ENCODE measurements at regions not wholly inside any gene's neighbourhood (a gene's known extent, or its start where the extent isn't known, plus 50 kb on each side); places are given as distances from the start of the nearest gene placed in this dataset.

DNA sequence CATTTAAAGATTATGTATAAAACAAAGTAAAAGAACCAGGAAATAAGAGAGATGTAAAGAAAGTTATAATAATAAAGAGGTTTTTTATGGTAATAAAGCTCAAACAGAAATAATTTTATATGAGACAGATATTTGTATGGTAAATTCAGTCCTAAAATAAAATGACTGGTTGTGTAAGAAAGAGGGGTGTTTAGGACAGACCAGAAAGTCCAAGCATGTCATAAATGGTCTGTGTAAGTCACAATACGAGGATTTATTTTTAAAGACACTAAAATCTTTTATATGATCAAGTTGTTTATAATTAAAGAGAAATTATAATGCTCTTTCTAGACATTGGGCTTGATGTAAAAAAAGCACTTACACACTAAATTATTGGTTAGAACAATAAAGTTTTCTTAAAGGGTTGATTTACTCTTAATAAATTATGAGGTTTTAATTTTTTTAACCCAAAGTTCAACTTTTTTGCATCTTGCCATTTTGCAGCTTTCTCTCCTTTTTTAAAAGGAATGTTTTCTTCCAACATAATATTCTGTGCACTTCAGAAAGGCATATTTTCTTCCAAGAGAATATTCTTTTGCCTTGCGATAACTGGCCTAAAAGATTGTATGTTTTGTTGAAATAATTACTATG, 61.9 kb upstream of the TCEAL2 start:
- no peak for FAIRE-seq
- H3K4me2 ChIP-seq (ENCODE audit: control insufficient read depth, insufficient read depth): no peak overlapping the region
- no peaks in the 10 kb centered on the region for H3K79me2 ChIP-seq (ENCODE audit: control insufficient read depth, insufficient read depth, low read length)
- in situ Hi-C loops (cut with MboI) (no loop called here), intact Hi-C loops (cut with micrococcal nuclease; ENCODE audit: unreplicated experiment) (no loop called here)
- BruUV-seq (replicated peaks): no TSS peak
- H3K4me1 ChIP-seq (ENCODE audit: control insufficient read depth, insufficient read depth, low read length): no peaks in the 10 kb centered on the region
- DNase-seq (ENCODE audit: low read depth, low spot score): no peak
- WGBS (ENCODE audit: insufficient coverage, insufficient replicate concordance, low lambda C conversion rate, missing lambda C conversion rate): 47% methylated on average over 2 of the region's 2 CpGs
- TF ChIP-seq, protein P1, sequence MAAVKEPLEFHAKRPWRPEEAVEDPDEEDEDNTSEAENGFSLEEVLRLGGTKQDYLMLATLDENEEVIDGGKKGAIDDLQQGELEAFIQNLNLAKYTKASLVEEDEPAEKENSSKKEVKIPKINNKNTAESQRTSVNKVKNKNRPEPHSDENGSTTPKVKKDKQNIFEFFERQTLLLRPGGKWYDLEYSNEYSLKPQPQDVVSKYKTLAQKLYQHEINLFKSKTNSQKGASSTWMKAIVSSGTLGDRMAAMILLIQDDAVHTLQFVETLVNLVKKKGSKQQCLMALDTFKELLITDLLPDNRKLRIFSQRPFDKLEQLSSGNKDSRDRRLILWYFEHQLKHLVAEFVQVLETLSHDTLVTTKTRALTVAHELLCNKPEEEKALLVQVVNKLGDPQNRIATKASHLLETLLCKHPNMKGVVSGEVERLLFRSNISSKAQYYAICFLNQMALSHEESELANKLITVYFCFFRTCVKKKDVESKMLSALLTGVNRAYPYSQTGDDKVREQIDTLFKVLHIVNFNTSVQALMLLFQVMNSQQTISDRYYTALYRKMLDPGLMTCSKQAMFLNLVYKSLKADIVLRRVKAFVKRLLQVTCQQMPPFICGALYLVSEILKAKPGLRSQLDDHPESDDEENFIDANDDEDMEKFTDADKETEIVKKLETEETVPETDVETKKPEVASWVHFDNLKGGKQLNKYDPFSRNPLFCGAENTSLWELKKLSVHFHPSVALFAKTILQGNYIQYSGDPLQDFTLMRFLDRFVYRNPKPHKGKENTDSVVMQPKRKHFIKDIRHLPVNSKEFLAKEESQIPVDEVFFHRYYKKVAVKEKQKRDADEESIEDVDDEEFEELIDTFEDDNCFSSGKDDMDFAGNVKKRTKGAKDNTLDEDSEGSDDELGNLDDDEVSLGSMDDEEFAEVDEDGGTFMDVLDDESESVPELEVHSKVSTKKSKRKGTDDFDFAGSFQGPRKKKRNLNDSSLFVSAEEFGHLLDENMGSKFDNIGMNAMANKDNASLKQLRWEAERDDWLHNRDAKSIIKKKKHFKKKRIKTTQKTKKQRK (IDR thresholded peaks at IDR 0.05; ENCODE audit: low read depth, low read length): peak; percentile 32; the same call in 1 of the 2 replicates
- no peak for TF ChIP-seq DPF2 (IDR thresholded peaks at IDR 0.05)
- no peak for TF ChIP-seq ESRRA (IDR thresholded peaks at IDR 0.05; ENCODE audit: low read length)
- H3K4me3 ChIP-seq: no peak overlapping the region
- ATAC-seq: no peak
- H3K27me3 ChIP-seq (replicated peaks in 1 of 2; ENCODE audit: control insufficient read depth in 2 of 2, insufficient read depth in 2 of 2, low read length in 1 of 2): no peaks in the 10 kb centered on the region
- H3K9me3 ChIP-seq (replicated peaks; ENCODE audit: control insufficient read depth, insufficient read depth, low read length): no peaks in the 10 kb centered on the region
- ChIA-PET RAD21 (ENCODE audit: unreplicated experiment) (no interaction called here), SMC1A (ENCODE audit: uncharacterized antibody, unreplicated experiment) (no interaction called here), POLR2A (no interaction called here), CTCF (no interaction called here)
- H3K27ac ChIP-seq (ENCODE audit: control insufficient read depth, insufficient read depth): no peak overlapping the region
- H3K9ac ChIP-seq (ENCODE audit: control insufficient read depth, insufficient read depth, low read length): no peak overlapping the region
- no peak overlapping the region for H2AFZ ChIP-seq (ENCODE audit: control insufficient read depth, low read depth, low read length)
- no peaks in the 10 kb centered on the region for H4K20me1 ChIP-seq (ENCODE audit: control insufficient read depth, insufficient read depth)
- H3K36me3 ChIP-seq (ENCODE audit: control insufficient read depth in 2 of 2, insufficient read depth in 2 of 2, low read length in 1 of 2): no peaks in the 10 kb centered on the region

DNA sequence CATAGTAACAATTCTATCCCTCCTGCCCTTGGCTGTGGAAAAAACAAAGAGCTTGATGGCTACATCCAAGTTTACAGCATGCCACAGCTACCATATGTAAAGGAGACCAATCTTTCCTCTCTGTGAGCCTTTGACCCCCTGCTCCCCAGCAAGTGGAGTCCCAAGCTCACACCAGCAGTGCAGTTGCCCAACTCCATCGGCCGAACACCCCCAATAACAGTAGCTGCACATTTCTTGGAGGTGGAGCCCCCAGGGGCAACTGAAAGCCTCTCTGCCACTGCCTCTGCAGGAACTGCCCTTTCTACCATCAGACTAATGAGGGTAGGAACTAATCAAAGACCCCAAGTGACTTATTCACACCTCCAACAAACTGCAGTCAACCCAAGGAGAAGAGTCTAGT, 81.0 kb upstream of the TCEAL2 start:
- H3K4me1 ChIP-seq (ENCODE audit: control insufficient read depth, insufficient read depth, low read length): no peaks in the 10 kb centered on the region
- H3K27me3 ChIP-seq (replicated peaks in 1 of 2; ENCODE audit: control insufficient read depth in 2 of 2, insufficient read depth in 2 of 2, low read length in 1 of 2): no peaks in the 10 kb centered on the region
- FAIRE-seq (no peak), ATAC-seq (no peak), DNase-seq (ENCODE audit: low read depth, low spot score) (no peak)
- RAD21 ChIA-PET (ENCODE audit: unreplicated experiment): no interaction called here
- POLR2A ChIA-PET: no interaction called here
- no peaks in the 10 kb centered on the region for H3K9me3 ChIP-seq (replicated peaks; ENCODE audit: control insufficient read depth, insufficient read depth, low read length)
- SMC1A ChIA-PET (ENCODE audit: uncharacterized antibody, unreplicated experiment): no interaction called here
- H2AFZ ChIP-seq (ENCODE audit: control insufficient read depth, low read depth, low read length): no peak overlapping the region
- CTCF ChIA-PET: no interaction called here
- no peak overlapping the region for H3K27ac ChIP-seq (ENCODE audit: control insufficient read depth, insufficient read depth)
- H3K36me3 ChIP-seq (ENCODE audit: control insufficient read depth in 2 of 2, insufficient read depth in 2 of 2, low read length in 1 of 2): no peaks in the 10 kb centered on the region
- no peak overlapping the region for H3K4me3 ChIP-seq
- in situ Hi-C loops (cut with MboI): no loop called here
- H3K79me2 ChIP-seq (ENCODE audit: control insufficient read depth, insufficient read depth, low read length): no peaks in the 10 kb centered on the region
- 4% methylated on average over 2 of the region's 2 CpGs for WGBS (ENCODE audit: insufficient coverage, insufficient replicate concordance, low lambda C conversion rate, missing lambda C conversion rate)
- no peak overlapping the region for H3K9ac ChIP-seq (ENCODE audit: control insufficient read depth, insufficient read depth, low read length)
- no peaks in the 10 kb centered on the region for H4K20me1 ChIP-seq (ENCODE audit: control insufficient read depth, insufficient read depth)
- no peak overlapping the region for H3K4me2 ChIP-seq (ENCODE audit: control insufficient read depth, insufficient read depth)
- intact Hi-C loops (cut with micrococcal nuclease; ENCODE audit: unreplicated experiment): no loop called here
- BruUV-seq (replicated peaks): no TSS peak
- TF ChIP-seq, protein P2, sequence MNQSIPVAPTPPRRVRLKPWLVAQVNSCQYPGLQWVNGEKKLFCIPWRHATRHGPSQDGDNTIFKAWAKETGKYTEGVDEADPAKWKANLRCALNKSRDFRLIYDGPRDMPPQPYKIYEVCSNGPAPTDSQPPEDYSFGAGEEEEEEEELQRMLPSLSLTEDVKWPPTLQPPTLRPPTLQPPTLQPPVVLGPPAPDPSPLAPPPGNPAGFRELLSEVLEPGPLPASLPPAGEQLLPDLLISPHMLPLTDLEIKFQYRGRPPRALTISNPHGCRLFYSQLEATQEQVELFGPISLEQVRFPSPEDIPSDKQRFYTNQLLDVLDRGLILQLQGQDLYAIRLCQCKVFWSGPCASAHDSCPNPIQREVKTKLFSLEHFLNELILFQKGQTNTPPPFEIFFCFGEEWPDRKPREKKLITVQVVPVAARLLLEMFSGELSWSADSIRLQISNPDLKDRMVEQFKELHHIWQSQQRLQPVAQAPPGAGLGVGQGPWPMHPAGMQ (IDR thresholded peaks at IDR 0.05; ENCODE audit: borderline replicate concordance): no peak
- TF ChIP-seq JUNB (IDR thresholded peaks at IDR 0.05) (no peak), CREM (IDR thresholded peaks at IDR 0.05; ENCODE audit: low read depth) (no peak), MTA3 (IDR thresholded peaks at IDR 0.05; ENCODE audit: borderline replicate concordance, low read length) (no peak)
- TF ChIP-seq, protein P3, sequence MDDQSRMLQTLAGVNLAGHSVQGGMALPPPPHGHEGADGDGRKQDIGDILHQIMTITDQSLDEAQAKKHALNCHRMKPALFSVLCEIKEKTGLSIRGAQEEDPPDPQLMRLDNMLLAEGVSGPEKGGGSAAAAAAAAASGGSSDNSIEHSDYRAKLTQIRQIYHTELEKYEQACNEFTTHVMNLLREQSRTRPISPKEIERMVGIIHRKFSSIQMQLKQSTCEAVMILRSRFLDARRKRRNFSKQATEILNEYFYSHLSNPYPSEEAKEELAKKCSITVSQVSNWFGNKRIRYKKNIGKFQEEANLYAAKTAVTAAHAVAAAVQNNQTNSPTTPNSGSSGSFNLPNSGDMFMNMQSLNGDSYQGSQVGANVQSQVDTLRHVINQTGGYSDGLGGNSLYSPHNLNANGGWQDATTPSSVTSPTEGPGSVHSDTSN (IDR thresholded peaks at IDR 0.05; ENCODE audit: insufficient replicate concordance, low read depth, low read length): no peak
